GM21576 (cell line): ENCODE measurements at regions not wholly inside any gene's neighbourhood (a gene's known extent, or its start where the extent isn't known, plus 50 kb on each side); places are given as distances from the start of the nearest gene placed in this dataset.

Experiments used
- ATAC-seq: cut with Tn5 transposase; IDR thresholded peaks from one replicate; pipeline ENCODE4 v1.9.1; 2021; ENCODE audit warnings: mild to moderate bottlenecking, moderate library complexity; ENCODE audit not compliant: unreplicated experiment

DNA sequence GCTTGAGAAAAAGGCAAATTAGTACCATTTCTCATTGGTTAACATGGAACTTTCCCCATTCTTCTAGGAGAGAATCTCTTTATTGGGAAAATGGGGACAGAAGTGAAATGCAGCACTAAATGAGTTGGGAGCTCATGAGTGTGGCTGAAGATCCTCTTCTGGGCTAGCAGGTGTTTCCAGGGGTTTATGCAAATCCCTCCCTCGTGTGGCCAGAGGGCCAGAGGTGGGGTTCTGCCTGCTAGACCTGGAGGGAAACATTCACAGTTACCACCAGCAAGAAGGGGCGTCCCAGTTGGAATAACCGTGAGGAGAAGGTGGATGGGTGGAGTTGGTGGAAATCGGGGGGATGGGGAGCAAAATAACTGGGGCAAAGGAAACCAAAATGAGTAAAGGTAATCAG, 235.9 kb downstream of the KLF6 start:
- no peak for ATAC-seq

DNA sequence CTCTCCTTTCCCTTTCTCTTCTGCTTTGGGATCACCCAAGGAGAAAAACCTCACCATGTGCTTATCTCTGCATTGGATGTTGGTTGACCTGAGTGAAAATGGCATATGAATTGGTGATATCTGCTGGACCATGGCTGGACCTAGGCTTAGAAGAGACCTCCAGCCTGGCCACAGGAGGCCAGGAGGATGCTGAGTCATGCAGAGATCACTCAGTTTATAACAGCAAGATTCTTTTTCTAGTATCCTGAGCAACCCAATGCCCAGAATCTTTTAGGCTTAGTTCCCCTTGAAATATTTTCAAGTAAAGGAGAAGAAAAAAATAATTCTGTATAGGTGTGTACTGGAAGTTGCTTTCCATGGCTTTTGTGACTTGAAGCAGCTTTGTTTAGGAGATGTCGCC, 236.3 kb downstream of the KLF6 start:
- ATAC-seq, result no peak

DNA sequence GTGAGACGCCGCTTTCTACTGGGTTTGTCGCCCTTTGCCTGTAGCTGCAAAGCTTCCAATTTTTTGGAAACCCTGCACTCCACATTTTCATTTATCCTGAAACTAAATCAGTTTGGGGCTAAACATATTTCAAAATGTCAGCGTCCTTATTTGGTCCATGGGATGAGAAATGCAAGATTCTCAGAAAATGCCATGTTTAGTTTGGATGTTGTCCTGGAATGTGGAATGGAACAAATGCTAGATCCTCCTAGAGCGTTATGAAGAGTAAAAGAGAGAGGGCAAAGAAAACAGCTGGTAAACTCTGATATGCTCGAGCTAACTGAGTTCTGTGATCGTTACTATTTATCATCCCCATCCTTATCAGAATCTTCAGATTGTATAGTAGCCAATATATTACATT, 236.9 kb downstream of the KLF6 start:
- no peak for ATAC-seq

DNA sequence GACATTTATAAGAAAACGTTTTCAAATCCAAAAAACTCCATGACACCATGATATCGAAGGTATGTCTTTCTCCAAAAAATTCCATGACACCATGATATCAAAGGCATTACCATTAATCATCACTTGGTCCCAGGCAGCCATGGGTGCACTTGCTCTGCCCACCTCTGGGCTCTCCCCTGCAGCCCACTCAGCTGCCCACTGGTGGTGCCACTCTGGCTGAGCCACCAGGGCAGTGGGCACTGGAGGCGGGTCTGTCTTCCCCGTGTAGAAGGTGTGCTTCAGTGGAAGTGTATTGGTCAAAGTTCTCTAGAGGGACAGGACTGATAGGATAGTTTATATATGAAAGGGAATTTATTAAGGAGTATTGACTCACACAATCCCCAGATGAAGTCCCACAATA, 240.4 kb downstream of the KLF6 start:
- ATAC-seq, result no peak

DNA sequence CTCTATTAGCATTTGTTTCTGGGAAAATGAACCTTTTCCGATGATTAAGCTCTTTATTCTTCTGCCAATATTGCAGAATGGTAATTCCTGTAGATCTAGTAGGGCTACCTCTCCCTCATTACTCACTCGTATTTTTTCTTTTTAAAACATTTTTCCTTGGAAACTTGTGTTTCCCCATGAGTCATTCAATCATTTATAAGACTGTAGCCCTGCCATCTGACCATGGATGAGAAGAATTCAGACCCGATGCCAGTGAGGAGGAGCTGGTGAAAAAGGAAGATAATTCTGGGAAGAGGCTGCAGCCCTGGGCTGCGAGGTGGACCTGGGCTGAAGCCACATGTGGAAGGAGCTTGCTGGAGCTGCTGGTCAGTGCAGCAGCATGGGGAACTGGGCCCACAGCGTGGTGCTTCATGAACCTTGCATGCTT, 242.8 kb downstream of the KLF6 start:
- no peak for ATAC-seq

DNA sequence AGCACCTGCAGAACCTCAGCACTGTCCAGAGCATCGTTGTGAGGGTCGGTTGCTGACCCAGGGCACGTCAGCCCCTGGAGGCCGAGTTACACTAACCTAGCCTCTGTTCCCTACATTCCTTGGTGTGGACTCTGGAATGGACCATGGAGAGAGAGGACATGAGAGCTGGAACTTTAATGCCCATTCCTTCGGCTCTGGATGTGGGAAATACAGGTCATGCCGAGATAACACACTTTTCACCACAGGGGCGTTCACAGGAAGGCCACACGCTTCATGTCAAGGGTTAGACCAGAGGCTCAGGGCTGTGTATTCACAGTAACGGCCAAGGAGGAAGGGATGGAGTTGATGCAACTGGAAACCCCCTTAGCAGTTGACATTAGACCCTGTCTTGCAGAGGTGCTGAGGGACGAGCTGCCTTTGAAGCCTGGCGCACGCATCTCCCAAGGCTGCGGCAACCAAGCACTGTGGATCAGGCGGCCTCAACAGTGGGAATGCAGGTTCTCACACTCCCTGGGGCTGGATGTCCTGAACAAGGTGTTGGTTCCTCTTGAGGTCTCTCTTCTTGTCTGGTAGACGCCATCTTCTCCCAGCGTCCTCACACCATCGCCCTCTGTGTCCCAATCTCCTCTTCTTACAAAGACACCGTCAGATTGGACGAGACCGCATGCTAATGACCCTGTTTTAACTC, 245.2 kb downstream of the KLF6 start:
- no peak for ATAC-seq

DNA sequence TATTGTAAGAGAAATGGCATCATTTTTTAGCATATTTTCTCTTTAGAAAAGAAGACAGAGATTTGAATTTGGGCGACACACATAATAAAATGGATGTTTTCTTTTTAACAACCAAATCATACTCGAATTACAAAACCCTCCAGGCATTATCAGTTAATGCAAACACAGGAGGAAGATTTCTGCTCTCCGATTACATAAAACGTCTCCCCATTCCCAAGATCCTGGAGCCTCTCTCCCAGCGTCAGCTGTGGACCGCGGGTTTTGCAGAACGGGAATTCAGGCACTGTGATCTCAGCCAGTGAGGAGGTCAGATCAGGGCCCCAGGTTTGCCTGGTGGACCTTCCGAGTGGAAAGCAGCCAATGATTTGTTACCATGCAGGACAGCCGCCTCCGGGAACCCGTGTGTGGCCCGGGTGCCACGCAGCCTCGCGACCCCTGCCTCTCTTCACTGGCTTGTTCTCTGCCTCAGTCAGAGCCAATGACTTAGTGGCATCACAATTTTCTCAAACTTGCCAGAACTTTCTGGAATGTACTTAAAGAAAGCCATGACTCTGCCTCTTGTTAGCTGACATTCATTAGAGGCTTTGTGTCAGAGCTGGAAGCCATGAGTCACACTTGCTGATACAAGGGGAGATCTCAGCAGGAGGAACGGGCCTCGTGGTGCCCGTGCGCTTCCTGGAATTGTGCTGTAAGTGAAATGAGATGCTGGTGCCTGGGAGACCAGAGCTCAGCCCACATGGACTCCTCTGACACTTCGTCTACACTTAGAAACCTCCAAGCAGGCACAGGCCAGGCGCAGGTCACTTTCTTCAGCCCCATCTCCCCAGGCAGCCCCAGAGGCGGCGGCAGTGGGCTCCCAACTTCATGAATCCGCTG, 246.1 kb downstream of the KLF6 start:
- no peak for ATAC-seq

DNA sequence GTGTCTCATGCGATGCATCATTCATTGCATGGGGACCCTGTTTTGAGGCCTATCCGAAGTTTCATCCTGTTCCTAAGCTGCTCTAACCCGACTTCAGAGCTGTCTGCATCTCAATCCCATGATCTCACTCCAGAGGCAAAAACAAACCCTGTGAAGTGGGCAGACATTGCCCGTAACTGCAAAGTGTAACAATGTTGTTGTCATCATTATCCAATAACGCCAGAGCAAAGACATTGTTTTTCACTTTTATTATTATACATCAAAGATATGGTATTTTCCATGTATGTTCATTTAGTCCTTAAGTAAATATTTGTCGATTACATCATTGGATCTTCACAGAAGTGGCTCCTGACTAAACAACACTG, 246.7 kb downstream of the KLF6 start:
- no peak for ATAC-seq

DNA sequence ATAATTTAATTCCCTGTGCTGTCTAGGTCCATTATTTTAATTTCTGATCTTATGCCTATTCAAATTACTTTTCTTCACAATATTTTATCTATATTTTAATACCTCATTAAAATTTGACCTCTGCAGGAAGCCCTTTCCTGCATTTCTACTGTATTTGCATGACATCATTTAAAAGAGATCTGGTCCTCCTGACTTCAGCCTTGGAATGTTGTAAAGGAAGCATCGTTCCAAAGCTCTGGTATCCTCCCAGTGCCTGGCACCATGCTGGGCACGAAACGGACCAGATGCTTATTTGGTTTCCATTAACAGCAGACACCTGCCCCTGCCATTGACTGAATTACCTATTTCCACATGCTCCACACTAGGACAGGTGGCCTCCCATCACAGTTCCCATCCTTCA, 247.5 kb downstream of the KLF6 start:
- no peak for ATAC-seq

DNA sequence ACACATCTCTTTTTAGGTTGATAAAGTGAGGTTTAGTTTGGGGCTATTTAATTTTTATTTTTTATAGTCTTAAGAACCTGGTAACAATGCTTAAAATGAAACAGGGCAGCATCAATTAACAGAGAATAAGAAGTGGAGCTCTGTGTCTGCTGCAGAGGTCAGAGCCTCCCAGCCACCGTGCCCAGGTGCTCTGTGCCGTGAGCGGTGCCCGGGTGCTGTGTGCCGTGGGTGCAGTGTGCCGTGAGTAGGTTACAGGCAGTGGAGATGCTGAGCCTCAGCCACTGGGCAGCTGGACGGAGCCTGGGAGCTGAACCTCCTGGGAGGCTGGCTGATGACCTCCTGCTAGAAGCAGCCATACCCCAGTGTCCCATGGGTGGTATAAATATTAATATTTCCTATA, 250.0 kb downstream of the KLF6 start:
- no peak for ATAC-seq

DNA sequence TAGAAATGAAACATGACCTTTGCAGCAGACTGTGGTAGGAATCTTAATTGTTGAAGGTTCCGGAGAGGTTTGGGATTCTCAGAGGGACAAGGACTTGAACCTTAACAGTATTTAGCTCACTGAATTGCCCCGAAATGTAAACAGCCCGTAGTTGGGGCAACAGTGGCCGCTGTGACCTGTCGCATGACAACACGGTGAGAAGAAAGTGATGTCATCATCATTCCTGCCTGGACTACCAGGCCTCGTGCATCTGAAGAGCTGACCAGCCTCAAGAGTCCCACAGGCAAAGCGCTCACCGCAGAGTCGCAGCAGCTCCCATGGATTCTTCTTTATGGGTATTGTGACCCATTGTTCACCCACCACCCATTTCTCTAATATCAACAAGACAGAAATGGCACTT, 250.6 kb downstream of the KLF6 start:
- no peak for ATAC-seq

DNA sequence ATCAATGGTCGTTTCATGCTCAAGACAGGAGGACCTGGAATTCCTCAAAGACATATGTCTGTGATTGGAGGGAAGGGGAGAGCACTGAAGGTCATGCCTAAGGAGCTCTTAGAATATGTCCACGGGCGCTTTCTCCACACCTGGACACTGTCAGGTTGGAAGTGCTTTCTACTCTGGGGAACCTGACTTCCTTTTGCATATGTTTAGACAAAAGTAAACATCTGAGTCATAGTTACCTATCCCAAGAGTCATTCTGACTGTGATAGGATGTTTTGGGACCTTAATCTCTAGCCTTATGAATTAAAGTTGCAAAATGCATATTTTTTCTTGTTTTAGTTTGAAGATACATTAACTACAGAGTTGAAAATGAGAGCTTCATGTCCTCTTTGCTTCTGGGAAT, 251.7 kb downstream of the KLF6 start:
- ATAC-seq, result no peak

DNA sequence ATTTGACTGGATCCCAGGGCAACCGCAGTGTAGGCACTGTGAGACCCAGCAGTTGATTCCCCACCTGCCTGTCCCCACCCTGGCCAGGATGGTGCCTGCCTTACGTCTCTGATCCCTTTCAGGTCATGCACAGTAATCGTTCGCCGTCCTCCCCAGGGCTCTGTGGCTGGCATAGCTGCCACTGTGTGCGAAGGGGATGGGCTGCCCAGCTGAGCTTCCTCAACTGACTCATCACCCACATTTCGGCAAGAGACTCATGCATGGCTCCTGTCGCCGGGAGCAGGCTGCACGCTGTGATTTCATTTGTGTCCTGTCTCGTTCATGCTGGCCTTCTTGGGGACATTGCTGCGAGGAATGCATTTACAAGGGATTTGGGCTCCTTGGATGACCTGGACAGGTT, 252.4 kb downstream of the KLF6 start:
- no peak for ATAC-seq

DNA sequence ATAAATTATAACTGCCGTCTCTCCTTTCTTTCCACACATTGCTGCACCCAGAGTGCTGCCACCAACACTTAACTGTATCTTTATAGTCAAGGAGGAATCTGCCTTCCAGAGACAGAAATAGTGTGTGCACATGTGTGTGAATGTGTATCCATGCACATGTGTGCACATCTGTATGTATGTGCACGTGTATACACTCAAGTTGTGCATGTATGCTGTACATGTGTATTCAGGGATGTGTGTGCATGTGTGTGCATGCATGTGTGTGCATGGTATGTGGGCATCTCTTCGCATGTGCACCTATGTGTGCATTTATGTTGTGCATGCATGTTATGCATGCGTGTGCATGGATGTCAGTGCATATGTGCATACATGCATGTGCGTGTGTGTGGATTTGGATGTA, 253.3 kb downstream of the KLF6 start:
- no peak for ATAC-seq

DNA sequence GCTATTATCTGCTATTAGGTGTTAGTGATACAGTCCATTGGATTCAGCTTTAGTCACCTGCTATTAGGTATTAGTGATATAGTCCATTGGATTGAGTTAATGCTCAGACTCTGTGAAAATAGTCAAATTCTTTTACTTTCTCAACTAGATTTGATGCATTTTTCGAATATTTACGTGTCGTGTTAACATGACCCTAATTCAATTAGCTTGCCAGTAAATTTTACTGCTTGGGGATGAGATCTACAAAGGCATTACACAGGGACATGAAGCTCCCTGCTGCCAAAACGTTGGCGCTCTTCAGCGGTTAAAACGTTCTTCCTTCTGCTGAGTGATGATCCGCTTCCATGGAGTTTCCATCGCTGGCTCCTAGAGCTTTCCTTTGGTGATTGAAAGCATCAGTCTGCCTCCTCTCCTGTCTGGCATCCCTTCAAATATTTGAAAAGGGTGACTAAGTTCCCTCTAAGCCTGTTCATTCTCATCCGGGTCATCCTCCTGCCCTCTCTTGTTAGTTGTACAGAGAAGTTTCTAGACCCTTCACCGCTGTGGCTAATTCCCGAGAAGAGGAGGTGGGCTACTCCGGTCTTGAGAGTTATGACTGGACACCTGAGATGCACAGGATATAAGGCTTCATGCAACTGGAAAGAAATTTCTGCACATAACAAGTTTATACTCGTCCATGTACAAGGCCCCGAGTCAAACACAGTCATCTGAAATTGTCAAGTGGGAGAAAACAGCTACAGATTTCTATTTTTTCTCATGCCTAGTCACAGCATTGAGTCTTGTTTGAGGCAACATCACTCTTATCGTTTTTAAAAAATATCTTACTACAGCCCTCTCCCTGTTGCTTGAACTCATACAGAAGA, 254.0 kb downstream of the KLF6 start:
- no peak for ATAC-seq

DNA sequence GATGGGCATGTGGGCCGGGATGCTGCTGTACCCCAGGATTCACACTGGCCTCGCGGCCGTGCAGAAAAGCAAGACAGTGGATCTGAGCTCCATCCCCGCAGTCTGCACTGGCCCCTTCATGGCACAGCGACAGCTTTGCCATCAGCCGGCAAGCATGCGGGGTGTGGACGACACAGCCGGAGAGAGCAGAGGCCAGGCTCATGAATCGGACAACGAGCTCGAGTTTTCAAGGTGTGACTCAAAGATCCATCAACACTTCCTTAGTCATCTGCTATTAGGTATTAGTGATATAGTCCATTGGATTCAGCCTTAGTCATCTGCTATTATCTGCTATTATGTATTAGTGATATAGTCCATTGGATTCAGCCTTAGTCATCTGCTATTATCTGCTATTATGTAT, 254.7 kb downstream of the KLF6 start:
- ATAC-seq, result no peak

DNA sequence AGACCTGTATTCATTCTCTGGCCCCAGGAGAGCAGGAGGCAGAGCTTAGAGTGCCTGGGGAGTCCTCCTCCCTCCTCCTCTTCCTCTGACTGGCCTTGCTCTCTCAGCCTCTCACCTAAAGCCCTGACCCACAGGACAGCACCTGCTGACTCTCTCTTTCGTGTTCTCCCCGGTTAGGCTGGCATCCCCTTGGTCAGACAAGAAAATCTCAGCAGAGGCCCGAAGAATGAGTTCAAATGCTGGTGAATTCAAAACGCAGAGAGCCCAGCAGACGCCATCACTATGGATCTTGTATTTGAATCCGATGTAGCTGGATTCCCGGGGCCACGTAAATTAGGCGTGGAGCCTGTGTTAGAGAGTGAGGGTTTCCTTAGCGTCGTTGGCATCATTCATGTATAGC, 255.3 kb downstream of the KLF6 start:
- no peak for ATAC-seq

DNA sequence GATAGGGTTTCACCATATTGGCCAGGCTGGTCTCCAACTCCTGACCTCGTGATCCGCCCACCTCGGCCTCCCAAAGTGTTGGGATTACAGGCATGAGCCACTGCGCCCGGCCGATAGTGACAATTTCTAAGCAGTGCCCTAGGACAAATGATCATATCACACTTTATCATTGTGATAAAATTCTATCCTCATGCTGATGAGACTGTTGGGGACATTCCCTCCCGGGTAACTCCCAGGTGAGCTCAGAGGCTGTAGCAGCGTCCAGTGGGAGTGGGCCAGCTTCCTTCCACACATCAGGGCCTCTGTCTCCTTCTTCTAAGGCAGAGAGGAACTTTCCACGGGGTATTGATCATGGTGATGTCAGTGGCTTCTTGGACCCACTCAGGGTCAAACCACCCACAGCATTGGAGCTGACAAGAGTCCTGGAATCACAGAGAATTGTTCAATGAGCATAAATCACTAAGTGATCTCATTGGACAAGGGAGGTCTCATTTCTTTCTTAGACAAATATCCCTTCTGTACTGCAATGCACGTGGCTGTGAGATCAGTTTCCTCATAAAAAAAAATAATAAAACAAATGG, 256.1 kb downstream of the KLF6 start:
- ATAC-seq, result no peak

DNA sequence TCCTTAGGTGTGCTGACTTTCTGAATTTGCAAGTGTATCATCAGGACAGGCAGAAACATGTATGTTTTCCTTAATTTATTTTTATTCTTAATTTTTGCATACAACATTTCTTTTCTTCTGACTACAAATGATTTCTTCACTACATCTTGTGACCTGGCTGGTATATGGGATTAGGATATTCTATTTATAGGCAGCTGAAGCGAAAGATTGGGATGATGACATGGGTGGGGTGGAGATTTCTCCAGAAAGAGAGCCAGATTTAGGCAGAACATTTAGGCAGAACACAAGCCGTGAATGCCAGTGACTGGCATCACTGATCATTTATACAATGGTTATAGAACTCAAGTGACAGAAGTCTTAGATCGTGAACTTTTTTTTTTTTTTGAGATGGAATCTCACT, 256.7 kb downstream of the KLF6 start:
- ATAC-seq, result no peak

DNA sequence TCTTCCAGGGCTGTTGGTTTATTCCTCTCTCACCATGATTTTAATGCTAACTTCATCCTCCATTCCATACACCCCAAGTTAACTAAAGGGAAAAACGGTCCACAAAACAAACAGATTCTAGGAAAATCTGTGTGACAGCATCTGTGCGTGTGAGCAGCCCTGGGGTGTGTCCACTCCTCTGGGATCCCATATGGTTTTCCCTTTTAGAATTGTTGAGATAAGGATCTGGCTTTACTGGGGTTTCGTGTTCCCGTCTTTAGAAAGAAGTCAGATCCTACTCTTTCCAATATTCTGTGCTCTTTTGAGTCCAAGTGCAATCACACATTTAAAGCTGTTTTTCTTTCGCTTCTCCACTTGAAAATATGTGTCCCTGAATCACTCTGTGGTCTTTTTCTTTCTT, 257.1 kb downstream of the KLF6 start:
- ATAC-seq, result no peak
